ENCODE measurements at regions not wholly inside any gene's neighbourhood (a gene's known extent, or its start where the extent isn't known, plus 50 kb on each side); places are given as distances from the start of the nearest gene placed in this dataset.

- no peak for DNase-seq (ENCODE audit: low read depth)
Measured at GRCh38 chr2:168378960-168379669, 77.0 kb upstream of the CERS6 start.

- DNase-seq (ENCODE audit: low read depth), result no peak
Measured at GRCh38 chr2:168380500-168380899, 75.6 kb upstream of the CERS6 start.

- peak; percentile 47 for DNase-seq (ENCODE audit: low read depth)
Measured at GRCh38 chr2:168392024-168392423, 64.0 kb upstream of the CERS6 start.

GRCh38 chr2:168392797-168393196, 63.3 kb upstream of the CERS6 start:
- no peak for DNase-seq (ENCODE audit: low read depth)

- DNase-seq (ENCODE audit: low read depth), result no peak
Measured at GRCh38 chr2:168394262-168394661, 61.8 kb upstream of the CERS6 start.

- peak; percentile 18 for DNase-seq (ENCODE audit: low read depth)
Measured at GRCh38 chr2:168396131-168396530, 59.9 kb upstream of the CERS6 start.

GRCh38 chr2:168397629-168398028, 58.4 kb upstream of the CERS6 start:
- no peak for DNase-seq (ENCODE audit: low read depth)

- no peak for DNase-seq (ENCODE audit: low read depth)
Measured at GRCh38 chr2:168401048-168401556, 55.0 kb upstream of the CERS6 start.

- no peak for DNase-seq (ENCODE audit: low read depth)
Measured at GRCh38 chr2:168401771-168402170, 54.3 kb upstream of the CERS6 start.

GRCh38 chr2:168402531-168402930, 53.5 kb upstream of the CERS6 start:
- DNase-seq (ENCODE audit: low read depth), result no peak

- DNase-seq (ENCODE audit: low read depth), result no peak
Measured at GRCh38 chr2:168403736-168404135, 52.3 kb upstream of the CERS6 start.

- DNase-seq (ENCODE audit: low read depth), result no peak
Measured at GRCh38 chr2:168404764-168405163, 51.3 kb upstream of the CERS6 start.

Measured in fibroblast of the conjunctiva (primary cell).